22Rv1 (cell line): ENCODE measurements at regions not wholly inside any gene's neighbourhood (a gene's known extent, or its start where the extent isn't known, plus 50 kb on each side); places are given as distances from the start of the nearest gene placed in this dataset.

Source experiments
- ZFX ChIP-seq: fragments of 450-650 bp; IDR thresholded peaks from 2 replicates; pipeline ENCODE4 v1.6.1; 2017; ENCODE audit warnings: antibody characterized with exemption, borderline replicate concordance
- TF ChIP-seq, protein P1 (sequence below): fragments of 450-650 bp; IDR thresholded peaks from 2 replicates; pipeline ENCODE4 v1.5.1; 2017; ENCODE audit warnings: mild to moderate bottlenecking

DNA sequence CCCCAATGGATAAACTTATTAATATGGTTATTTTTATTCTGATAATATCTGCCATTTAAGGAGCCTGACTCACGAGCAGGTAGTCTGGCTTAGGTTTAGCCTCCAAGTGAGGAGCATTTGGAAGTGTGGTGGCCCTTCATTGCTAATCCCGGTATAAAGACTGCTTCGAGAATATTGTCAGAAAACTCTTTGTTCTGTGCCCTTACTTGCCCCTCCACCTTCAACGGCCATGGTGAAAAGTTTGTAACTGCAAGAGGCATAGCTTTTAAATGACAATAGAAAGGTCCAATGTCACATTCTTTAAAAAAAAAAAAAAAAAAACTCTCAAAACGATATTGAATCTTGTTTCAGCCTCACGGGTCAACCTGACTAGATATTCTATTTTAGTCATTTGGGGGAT is 157.4 kb upstream of the PROX1 start:
- TF ChIP-seq, protein P1, sequence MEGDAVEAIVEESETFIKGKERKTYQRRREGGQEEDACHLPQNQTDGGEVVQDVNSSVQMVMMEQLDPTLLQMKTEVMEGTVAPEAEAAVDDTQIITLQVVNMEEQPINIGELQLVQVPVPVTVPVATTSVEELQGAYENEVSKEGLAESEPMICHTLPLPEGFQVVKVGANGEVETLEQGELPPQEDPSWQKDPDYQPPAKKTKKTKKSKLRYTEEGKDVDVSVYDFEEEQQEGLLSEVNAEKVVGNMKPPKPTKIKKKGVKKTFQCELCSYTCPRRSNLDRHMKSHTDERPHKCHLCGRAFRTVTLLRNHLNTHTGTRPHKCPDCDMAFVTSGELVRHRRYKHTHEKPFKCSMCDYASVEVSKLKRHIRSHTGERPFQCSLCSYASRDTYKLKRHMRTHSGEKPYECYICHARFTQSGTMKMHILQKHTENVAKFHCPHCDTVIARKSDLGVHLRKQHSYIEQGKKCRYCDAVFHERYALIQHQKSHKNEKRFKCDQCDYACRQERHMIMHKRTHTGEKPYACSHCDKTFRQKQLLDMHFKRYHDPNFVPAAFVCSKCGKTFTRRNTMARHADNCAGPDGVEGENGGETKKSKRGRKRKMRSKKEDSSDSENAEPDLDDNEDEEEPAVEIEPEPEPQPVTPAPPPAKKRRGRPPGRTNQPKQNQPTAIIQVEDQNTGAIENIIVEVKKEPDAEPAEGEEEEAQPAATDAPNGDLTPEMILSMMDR, result no peak
- TF ChIP-seq ZFX, result no peak
